CD4-positive, alpha-beta memory T cell (primary cell): ENCODE measurements at regions not wholly inside any gene's neighbourhood (a gene's known extent, or its start where the extent isn't known, plus 50 kb on each side); places are given as distances from the start of the nearest gene placed in this dataset.

ENCODE experiments used
- CTCF ChIA-PET: fragments of 350-600 bp; sonication (Branson Sonifier 250); formaldehyde crosslinking; loops from one replicate; lab custom pipeline; 2021; ENCODE audit warnings: inconsistent platforms; ENCODE audit not compliant: partially characterized antibody; lab: Charles Lee
- POLR2A ChIA-PET: fragments of 350-600 bp; sonication (Branson Sonifier 250); formaldehyde crosslinking; loops from one replicate; lab custom pipeline; 2021; ENCODE audit not compliant: partially characterized antibody; lab: Charles Lee
- DNase-seq, 5 donors: peaks; one replicate each; pipeline versions ENCODE4 v3.0.0 to v3.0.0-alpha.2; 2020 to 2022; ENCODE audit warnings: mixed read lengths in 1 of 5
- H3K27ac ChIP-seq: one replicate; pipeline ENCODE4 v1.7.0; 2013; ENCODE audit warnings: low read depth, low read length
- H3K27me3 ChIP-seq: 2 replicates; pipeline ENCODE4 v1.7.0; 2013; ENCODE audit warnings: mild to moderate bottlenecking, low read length, moderate library complexity; ENCODE audit not compliant: insufficient read depth
- H3K36me3 ChIP-seq: 2 replicates; pipeline ENCODE4 v1.7.0; 2013; ENCODE audit warnings: mild to moderate bottlenecking, low read length, moderate library complexity; ENCODE audit not compliant: insufficient read depth
- H3K4me1 ChIP-seq: 2 replicates; pipeline ENCODE4 v1.7.0; 2013; ENCODE audit warnings: mild to moderate bottlenecking, low read length, moderate library complexity; ENCODE audit not compliant: insufficient read depth
- H3K4me3 ChIP-seq, 2 donors: one replicate each; pipeline ENCODE4 v1.7.0; 2013; ENCODE audit warnings: low read length in 2 of 2, mild to moderate bottlenecking in 1 of 2
- H3K9me3 ChIP-seq, 2 donors: one replicate each; pipeline ENCODE4 v1.7.0; 2013; ENCODE audit warnings: low read length in 2 of 2, control low read depth in 1 of 2; ENCODE audit not compliant: control insufficient read depth in 1 of 2
- H3K27ac Mint-ChIP-seq, 7 donors: one replicate each; pipeline ENCODE4 v1.8.0; 2020 to 2021; ENCODE audit warnings: mixed read lengths in 7 of 7, mild to moderate bottlenecking in 6 of 7, inconsistent platforms in 3 of 7, moderate library complexity in 3 of 7
- H3K27me3 Mint-ChIP-seq, 2 donors: one replicate each; pipeline ENCODE4 v1.8.0; 2020 to 2021; ENCODE audit warnings: mixed read lengths in 2 of 2
- H3K36me3 Mint-ChIP-seq, 2 donors: one replicate each; pipeline ENCODE4 v1.8.0; 2020 to 2021; ENCODE audit warnings: mixed read lengths in 2 of 2, inconsistent platforms in 1 of 2, mild to moderate bottlenecking in 1 of 2
- H3K4me1 Mint-ChIP-seq, 4 donors: one replicate each; pipeline ENCODE4 v1.8.0; 2020 to 2021; ENCODE audit warnings: mixed read lengths in 4 of 4, mild to moderate bottlenecking in 1 of 4
- H3K4me3 Mint-ChIP-seq, 8 donors: one replicate each; pipeline ENCODE4 v1.8.0; 2020 to 2021; ENCODE audit warnings: mixed read lengths in 8 of 8, mild to moderate bottlenecking in 7 of 8, moderate library complexity in 6 of 8, inconsistent platforms in 3 of 8
- H3K9me3 Mint-ChIP-seq, 8 donors: one replicate each; pipeline ENCODE4 v1.8.0; 2020 to 2021; ENCODE audit warnings: mixed read lengths in 8 of 8, mild to moderate bottlenecking in 5 of 8, inconsistent platforms in 3 of 8, moderate library complexity in 1 of 8
- intact Hi-C: fragments of 100-400 bp; cut with micrococcal nuclease; formaldehyde crosslinking; loops from one replicate; pipeline ENCODE4 v1.15.1; 2023

DNA sequence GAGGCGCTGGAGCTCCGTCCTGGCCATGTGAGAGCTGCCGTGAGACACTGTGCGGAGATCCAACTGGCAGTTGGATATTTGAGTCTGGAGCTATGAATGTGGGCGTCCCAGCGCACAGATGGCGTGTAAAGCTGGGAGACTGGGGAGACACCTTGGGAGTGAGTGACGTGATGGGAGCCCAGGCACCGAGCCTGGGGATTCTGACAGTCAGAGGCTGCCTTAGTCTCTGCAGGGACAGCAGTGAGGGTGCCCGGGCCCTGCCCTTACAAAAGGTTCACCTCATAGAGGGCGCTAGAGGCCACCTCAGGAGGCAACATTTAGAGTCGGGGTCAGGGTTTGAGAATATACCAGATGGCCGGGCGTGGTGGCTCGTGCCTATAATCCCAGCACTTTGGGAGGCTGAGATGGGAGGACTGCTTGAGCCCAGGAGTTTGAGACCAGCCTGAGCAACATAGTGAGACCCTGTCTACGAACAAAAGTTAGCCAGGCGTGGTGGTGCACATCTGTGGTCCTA is 194.1 kb upstream of the GSE1 start:
- Histone ChIP-seq H3K9me3 (no peaks in the 10 kb centered on the region), H3K27me3 (no peaks in the 10 kb centered on the region), H3K4me1 (peaks cover 4% of the 10 kb centered on the region), H3K4me3 (no peak overlapping the region), H3K27ac (no peak overlapping the region), H3K36me3 (no peaks in the 10 kb centered on the region)
- Mint-ChIP-seq H3K27ac (peak overlapping the region in 2 of 7 donors; percentile 42 to 83), H3K36me3 (no peaks in the 10 kb centered on the region), H3K4me1 (peaks cover 0 to 2% (median under 1%) of the 10 kb centered on the region in 4 donors), H3K9me3 (no peaks in the 10 kb centered on the region), H3K27me3 (peaks cover 0 to 1% of the 10 kb centered on the region in 2 donors), H3K4me3 (no peak overlapping the region)
- POLR2A ChIA-PET: no interaction called here
- intact Hi-C loops: no loop called here
- CTCF ChIA-PET: interaction anchor here (1.0 to 6.5 kb wide), 9 partner anchors 10 to 198 kb away, joined by 3 to 77 read pairs (median 10); partner anchors contain the start of gene GSE1
- DNase-seq: no peak

DNA sequence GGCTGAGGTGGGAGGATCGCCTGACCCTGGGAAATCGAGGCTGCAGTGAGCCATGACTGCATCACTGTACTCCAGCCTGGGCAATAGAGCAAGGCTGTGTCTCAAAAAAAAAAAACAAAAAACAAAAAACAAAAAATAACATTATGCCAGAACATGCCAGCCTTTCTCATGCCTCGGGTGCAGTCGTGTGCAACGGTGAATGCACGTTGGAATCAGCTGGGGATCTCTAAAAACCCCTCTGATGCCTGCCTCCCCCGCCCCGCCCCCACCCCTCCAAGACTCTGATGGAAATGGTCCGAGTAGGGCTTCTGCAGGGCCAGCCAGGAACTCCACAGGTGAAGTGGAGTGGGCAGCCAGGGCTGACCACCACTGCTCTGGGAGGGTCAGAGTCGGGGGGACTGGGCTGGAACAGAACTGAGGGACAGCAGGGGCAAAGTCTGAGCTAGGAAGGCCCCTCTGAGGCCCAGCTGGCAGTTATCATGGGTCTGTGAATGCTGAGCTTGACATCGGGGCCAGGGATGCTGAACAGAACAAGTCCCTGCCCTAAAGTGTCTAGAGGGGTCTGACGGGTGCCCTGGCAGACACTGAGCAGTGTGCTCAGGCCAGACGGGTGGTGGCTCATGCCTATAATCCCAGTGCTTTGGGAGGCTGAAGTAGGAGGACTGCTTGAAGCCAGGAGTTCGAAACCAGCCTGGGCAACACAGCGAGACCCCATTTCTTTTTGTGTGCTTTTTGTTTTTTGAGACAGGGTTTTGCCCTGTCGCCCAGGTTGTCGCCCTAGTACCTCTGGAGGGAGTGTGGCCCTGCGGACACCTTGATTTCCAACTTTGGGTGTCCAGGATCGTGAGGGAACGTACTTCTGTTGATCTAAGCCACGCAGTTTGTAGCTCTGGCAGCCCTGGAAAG is 193.4 kb upstream of the GSE1 start:
- H3K4me1 Mint-ChIP-seq: peaks cover 0 to 2% (median under 1%) of the 10 kb centered on the region in 4 donors
- H3K4me3 ChIP-seq: no peak overlapping the region
- H3K4me3 Mint-ChIP-seq: no peak overlapping the region
- CTCF ChIA-PET: interaction anchor here (0.6 to 6.5 kb wide), 26 partner anchors 9 to 204 kb away, joined by 3 to 77 read pairs (median 4); partner anchors contain the start of gene GSE1
- no peaks in the 10 kb centered on the region for H3K9me3 Mint-ChIP-seq
- peaks cover 4% of the 10 kb centered on the region for H3K4me1 ChIP-seq
- H3K36me3 ChIP-seq: no peaks in the 10 kb centered on the region
- H3K9me3 ChIP-seq: no peaks in the 10 kb centered on the region
- no peaks in the 10 kb centered on the region for H3K36me3 Mint-ChIP-seq
- H3K27ac Mint-ChIP-seq: no peak overlapping the region
- intact Hi-C loops: loop anchor here (1.0 to 5.0 kb wide), 3 partner anchors 116 to 191 kb away; no protein-coding TSS in a partner anchor
- H3K27ac ChIP-seq: no peak overlapping the region
- no peak for DNase-seq
- H3K27me3 Mint-ChIP-seq: peaks cover 1 to 3% of the 10 kb centered on the region in 2 donors
- H3K27me3 ChIP-seq: no peaks in the 10 kb centered on the region
- POLR2A ChIA-PET: interaction anchor here (1.0 to 1.4 kb wide), 3 partner anchors 190 to 193 kb away, joined by 3 to 6 read pairs (median 3); partner anchors contain the start of gene GSE1

DNA sequence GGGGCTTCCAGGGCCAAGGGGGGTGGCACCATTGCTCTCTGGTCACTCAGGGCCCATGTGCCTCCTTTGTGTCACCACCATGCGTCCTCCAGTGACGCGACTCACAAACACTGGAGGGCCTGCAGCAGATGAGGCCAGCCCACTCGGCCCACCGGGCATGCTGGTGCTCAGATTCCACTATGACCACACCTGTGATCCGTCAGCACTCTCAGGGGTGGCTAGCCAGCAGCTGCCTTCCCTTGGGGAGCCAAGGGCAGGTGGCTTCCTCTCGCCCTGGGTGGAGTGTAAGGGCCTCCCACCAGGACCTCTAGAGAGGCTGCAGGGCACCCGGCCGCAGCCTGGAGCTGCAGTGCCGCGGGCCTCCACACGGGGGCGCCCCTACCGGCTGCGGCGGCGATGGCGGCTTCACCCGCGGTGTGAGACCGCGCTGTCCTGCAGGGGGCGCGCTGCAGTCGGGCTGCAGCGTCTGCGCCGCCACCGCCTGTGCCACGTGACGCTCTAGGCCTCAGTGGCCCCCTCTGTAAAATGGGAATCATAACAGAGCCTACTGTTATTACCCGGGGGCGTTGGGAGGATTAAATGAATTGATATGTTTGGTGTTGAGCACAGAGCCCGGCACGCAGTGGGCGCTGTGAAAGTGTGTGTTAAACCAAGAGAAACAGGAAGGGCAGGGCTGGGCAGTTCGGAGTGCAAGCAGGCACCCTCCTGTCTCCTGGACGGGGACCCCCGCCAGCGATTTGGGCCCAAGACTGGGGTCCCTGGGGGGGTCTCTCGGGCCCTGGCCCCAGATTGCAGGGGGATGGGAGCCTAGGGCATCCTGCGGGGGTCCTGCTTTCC is 192.4 kb upstream of the GSE1 start:
- POLR2A ChIA-PET: interaction anchor here (1.0 to 1.5 kb wide), 4 partner anchors 189 to 195 kb away, joined by 3 to 7 read pairs (median 4); partner anchors contain the start of gene GSE1
- H3K27me3 ChIP-seq: no peaks in the 10 kb centered on the region
- peak in 4 of 5 donors; percentile 72 to 80 (median 72) for DNase-seq
- no peaks in the 10 kb centered on the region for H3K36me3 ChIP-seq
- CTCF ChIA-PET: interaction anchor here (0.6 to 6.5 kb wide), 30 partner anchors 8 to 203 kb away, joined by 3 to 77 read pairs (median 3); partner anchors contain the start of gene GSE1
- peaks cover 0 to 2% (median under 1%) of the 10 kb centered on the region in 4 donors for H3K4me1 Mint-ChIP-seq
- intact Hi-C loops: loop anchor here (1.0 to 5.0 kb wide), 3 partner anchors 117 to 190 kb away; no protein-coding TSS in a partner anchor
- no peak overlapping the region for H3K4me3 ChIP-seq
- H3K27me3 Mint-ChIP-seq: peaks cover 3 to 7% of the 10 kb centered on the region in 2 donors
- H3K9me3 Mint-ChIP-seq: no peaks in the 10 kb centered on the region
- H3K27ac ChIP-seq: no peak overlapping the region
- no peaks in the 10 kb centered on the region for H3K9me3 ChIP-seq
- H3K36me3 Mint-ChIP-seq: no peaks in the 10 kb centered on the region
- no peak overlapping the region for H3K4me3 Mint-ChIP-seq
- peak overlapping the region in 2 of 7 donors; percentile 21 to 89 for H3K27ac Mint-ChIP-seq
- peaks cover 4% of the 10 kb centered on the region for H3K4me1 ChIP-seq

DNA sequence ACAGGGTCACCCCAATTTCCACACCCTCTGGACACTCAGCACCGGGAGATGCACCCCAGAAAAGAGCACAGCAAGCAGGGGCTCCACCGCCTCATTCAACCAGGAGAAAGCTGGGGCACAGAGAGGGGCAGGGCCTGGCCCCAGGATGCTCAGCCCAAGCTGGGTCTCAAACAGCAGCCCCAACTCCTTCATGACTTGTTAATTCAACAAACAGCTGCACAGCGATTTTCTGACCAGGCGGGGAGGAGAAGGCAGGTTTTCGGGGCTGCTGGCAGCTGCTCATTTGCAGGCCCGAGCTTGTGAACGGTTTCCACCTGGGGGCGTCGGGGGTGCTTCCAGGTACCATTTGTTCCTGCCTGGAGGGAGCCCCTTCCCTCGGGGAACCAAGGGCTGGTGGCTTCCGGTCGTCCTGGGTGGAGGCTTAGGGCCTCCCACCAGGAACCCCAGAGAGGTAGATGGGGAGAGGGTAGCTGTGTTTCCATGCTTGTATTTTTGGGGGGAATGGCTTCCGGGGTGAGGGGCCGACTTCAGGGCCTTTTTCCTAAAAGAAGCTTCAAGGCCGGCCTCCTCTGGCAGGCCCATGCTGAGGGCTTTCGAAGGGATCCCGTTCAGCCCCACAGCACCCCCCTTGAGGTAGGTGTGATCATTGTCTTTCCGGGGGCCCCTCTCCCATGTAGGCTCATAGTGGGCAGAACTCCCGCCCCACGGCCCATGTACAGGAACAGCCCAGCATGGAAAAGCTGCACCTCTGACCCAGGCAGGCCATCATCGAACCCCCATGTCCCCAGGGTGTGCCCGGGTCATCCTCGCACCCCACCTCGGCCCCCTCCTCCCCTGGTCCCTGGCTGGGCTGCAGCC is 191.6 kb upstream of the GSE1 start:
- Mint-ChIP-seq H3K36me3 (no peaks in the 10 kb centered on the region), H3K4me1 (peaks cover 0 to 2% (median under 1%) of the 10 kb centered on the region in 4 donors), H3K4me3 (no peak overlapping the region), H3K9me3 (no peaks in the 10 kb centered on the region), H3K27ac (no peak overlapping the region), H3K27me3 (peaks cover 5 to 10% of the 10 kb centered on the region in 2 donors)
- intact Hi-C loops: loop anchor here (5.0 kb wide), 1 partner anchor 136 kb away; no protein-coding TSS in a partner anchor
- H3K27ac ChIP-seq: no peak overlapping the region
- no peak overlapping the region for H3K4me3 ChIP-seq
- DNase-seq: no peak
- peaks cover 2% of the 10 kb centered on the region for H3K4me1 ChIP-seq
- CTCF ChIA-PET: interaction anchor here (0.7 to 6.5 kb wide), 20 partner anchors 10 to 202 kb away, joined by 3 to 77 read pairs (median 4); partner anchors contain the start of gene GSE1
- no peaks in the 10 kb centered on the region for H3K27me3 ChIP-seq
- no peaks in the 10 kb centered on the region for H3K36me3 ChIP-seq
- no peaks in the 10 kb centered on the region for H3K9me3 ChIP-seq
- POLR2A ChIA-PET: interaction anchor here (1.0 to 1.5 kb wide), 5 partner anchors 188 to 194 kb away, joined by 3 to 7 read pairs (median 3); partner anchors contain the start of gene GSE1

DNA sequence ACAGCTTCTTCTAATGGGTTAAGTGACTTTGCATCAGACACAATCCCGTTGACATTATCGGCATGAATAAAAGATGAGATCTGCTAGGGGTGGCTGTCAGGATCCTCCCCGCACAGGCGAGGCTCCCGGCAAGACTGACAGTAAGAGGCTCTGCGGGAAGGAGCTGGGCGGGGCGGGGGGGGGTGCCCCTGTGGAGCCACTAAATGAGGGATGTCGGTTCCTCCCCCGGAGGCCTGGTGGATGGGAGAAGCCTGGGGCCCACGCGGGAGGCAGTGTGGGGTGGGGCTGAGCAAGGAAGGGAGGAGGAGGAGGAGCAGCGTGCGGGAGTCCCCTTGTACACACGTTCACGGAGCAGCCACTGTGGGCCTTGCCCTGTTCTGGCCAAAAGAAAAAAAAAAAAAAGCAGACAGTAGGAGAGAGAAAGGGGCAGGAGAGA is 190.9 kb upstream of the GSE1 start:
- no peaks in the 10 kb centered on the region for H3K9me3 ChIP-seq
- H3K4me1 ChIP-seq: no peaks in the 10 kb centered on the region
- POLR2A ChIA-PET: interaction anchor here (1.0 kb wide), 1 partner anchor 191 kb away, joined by 3 read pairs; the partner anchor contains the start of gene GSE1
- H3K27ac Mint-ChIP-seq: no peak overlapping the region
- peaks cover 5 to 10% of the 10 kb centered on the region in 2 donors for H3K27me3 Mint-ChIP-seq
- no peaks in the 10 kb centered on the region for H3K36me3 Mint-ChIP-seq
- intact Hi-C loops: loop anchor here (5.0 kb wide), 1 partner anchor 135 kb away; no protein-coding TSS in a partner anchor
- no peaks in the 10 kb centered on the region for H3K9me3 Mint-ChIP-seq
- H3K4me3 Mint-ChIP-seq: no peak overlapping the region
- no peak overlapping the region for H3K27ac ChIP-seq
- no peak overlapping the region for H3K4me3 ChIP-seq
- CTCF ChIA-PET: interaction anchor here (0.7 to 6.5 kb wide), 9 partner anchors 9 to 194 kb away, joined by 3 to 77 read pairs (median 18); partner anchors contain the start of gene GSE1
- no peaks in the 10 kb centered on the region for H3K27me3 ChIP-seq
- no peak for DNase-seq
- H3K36me3 ChIP-seq: no peaks in the 10 kb centered on the region
- peaks cover 0 to 2% (median under 1%) of the 10 kb centered on the region in 4 donors for H3K4me1 Mint-ChIP-seq
